ENCODE measurements at regions not wholly inside any gene's neighbourhood (a gene's known extent, or its start where the extent isn't known, plus 50 kb on each side); places are given as distances from the start of the nearest gene placed in this dataset.

DNA sequence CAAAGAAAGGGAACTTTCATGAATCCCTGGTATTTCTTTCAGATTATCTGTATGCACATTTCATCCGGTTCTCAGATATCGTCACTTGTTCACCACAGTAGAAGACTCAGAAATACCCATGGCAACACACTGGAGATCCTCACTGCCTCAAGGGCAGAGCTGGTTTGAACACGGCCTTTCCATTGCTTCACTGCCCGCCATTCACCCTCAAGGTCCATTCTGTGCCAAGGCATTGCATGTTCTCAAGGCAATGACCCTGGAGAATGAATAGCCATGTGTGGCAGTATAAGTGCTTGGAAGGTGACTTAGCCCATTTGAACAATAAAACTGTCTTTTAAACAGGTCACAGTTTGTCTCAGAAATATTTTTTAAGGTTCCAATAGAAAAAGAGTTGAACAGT lies 606.5 kb downstream of the IPMK start:
- no peak for TF ChIP-seq POLR2A (IDR thresholded peaks at IDR 0.05)
- TF ChIP-seq, protein P1, sequence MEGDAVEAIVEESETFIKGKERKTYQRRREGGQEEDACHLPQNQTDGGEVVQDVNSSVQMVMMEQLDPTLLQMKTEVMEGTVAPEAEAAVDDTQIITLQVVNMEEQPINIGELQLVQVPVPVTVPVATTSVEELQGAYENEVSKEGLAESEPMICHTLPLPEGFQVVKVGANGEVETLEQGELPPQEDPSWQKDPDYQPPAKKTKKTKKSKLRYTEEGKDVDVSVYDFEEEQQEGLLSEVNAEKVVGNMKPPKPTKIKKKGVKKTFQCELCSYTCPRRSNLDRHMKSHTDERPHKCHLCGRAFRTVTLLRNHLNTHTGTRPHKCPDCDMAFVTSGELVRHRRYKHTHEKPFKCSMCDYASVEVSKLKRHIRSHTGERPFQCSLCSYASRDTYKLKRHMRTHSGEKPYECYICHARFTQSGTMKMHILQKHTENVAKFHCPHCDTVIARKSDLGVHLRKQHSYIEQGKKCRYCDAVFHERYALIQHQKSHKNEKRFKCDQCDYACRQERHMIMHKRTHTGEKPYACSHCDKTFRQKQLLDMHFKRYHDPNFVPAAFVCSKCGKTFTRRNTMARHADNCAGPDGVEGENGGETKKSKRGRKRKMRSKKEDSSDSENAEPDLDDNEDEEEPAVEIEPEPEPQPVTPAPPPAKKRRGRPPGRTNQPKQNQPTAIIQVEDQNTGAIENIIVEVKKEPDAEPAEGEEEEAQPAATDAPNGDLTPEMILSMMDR (IDR thresholded peaks at IDR 0.05) = no peak

Measured in esophagus squamous epithelium (tissue), 4 donors.